H9 (cell line): ENCODE measurements at regions not wholly inside any gene's neighbourhood (a gene's known extent, or its start where the extent isn't known, plus 50 kb on each side); places are given as distances from the start of the nearest gene placed in this dataset.

Experiments used
- DNase-seq: peaks from one replicate; pipeline ENCODE4 v3.0.0-alpha.2; 2017
- H2AFZ ChIP-seq: one replicate; pipeline ENCODE4 v1.6.1; 2013; ENCODE audit warnings: mild to moderate bottlenecking, low read length, control low read depth, moderate library complexity
- H2AK5ac ChIP-seq: 2 replicates; pipeline ENCODE4 v1.6.1; 2013; ENCODE audit warnings: low read length, control low read depth, mixed read lengths; ENCODE audit not compliant: insufficient read length
- H2BK120ac ChIP-seq: one replicate; pipeline ENCODE4 v1.6.1; 2013; ENCODE audit warnings: low read depth, mild to moderate bottlenecking, low read length, control low read depth, inconsistent platforms; ENCODE audit not compliant: poor library complexity, severe bottlenecking
- H2BK12ac ChIP-seq: 2 replicates; pipeline ENCODE4 v1.6.1; 2013; ENCODE audit warnings: low read length, control low read depth, mixed read lengths, low read depth; ENCODE audit not compliant: insufficient read length
- H2BK15ac ChIP-seq: 2 replicates; pipeline ENCODE4 v1.6.1; 2013; ENCODE audit warnings: low read depth, low read length, control low read depth
- H2BK20ac ChIP-seq: one replicate; pipeline ENCODE4 v1.6.1; 2013; ENCODE audit warnings: low read depth, mild to moderate bottlenecking, low read length, control low read depth, inconsistent platforms; ENCODE audit not compliant: poor library complexity, severe bottlenecking
- H2BK5ac ChIP-seq: 2 replicates; pipeline ENCODE4 v1.6.1; 2013; ENCODE audit warnings: low read length, control low read depth, mixed read lengths; ENCODE audit not compliant: insufficient read length
- H3K14ac ChIP-seq: 2 replicates; pipeline ENCODE4 v1.6.1; 2013; ENCODE audit warnings: low read length, control low read depth; ENCODE audit not compliant: insufficient read depth
- H3K18ac ChIP-seq: 2 replicates; pipeline ENCODE4 v1.6.1; 2013; ENCODE audit warnings: low read depth, mild to moderate bottlenecking, mixed read lengths, low read length, control low read depth; ENCODE audit not compliant: insufficient read length
- H3K23ac ChIP-seq: 2 replicates; pipeline ENCODE4 v1.6.1; 2013; ENCODE audit warnings: low read length, control low read depth, mixed read lengths, low read depth; ENCODE audit not compliant: insufficient read length
- H3K23me2 ChIP-seq: 2 replicates; pipeline ENCODE4 v1.6.1; 2013; ENCODE audit warnings: low read depth, mild to moderate bottlenecking, mixed read lengths, low read length, control low read depth; ENCODE audit not compliant: insufficient read length, poor library complexity, severe bottlenecking
- H3K27ac ChIP-seq: 2 replicates; pipeline ENCODE4 v1.5.1; 2013; ENCODE audit warnings: low read length, control low read depth, mixed read lengths, low read depth; ENCODE audit not compliant: insufficient read length
- H3K27me3 ChIP-seq: 2 replicates; pipeline ENCODE4 v1.6.1; 2013; ENCODE audit warnings: low read length, control low read depth, inconsistent platforms; ENCODE audit not compliant: insufficient read depth
- H3K4ac ChIP-seq: 2 replicates; pipeline ENCODE4 v1.6.1; 2013; ENCODE audit warnings: low read depth, mild to moderate bottlenecking, control low read depth, inconsistent platforms, low read length, moderate library complexity
- H3K4me1 ChIP-seq: 2 replicates; pipeline ENCODE4 v1.6.1; 2013; ENCODE audit warnings: low read length, control low read depth, inconsistent platforms; ENCODE audit not compliant: insufficient read depth
- H3K4me2 ChIP-seq: 2 replicates; pipeline ENCODE4 v1.6.1; 2013; ENCODE audit warnings: low read length, control low read depth, mixed read lengths; ENCODE audit not compliant: insufficient read length, insufficient read depth
- H3K56ac ChIP-seq: 2 replicates; pipeline ENCODE4 v1.6.1; 2013; ENCODE audit warnings: low read depth, mild to moderate bottlenecking, mixed read lengths, low read length, control low read depth; ENCODE audit not compliant: insufficient read length
- H3K79me1 ChIP-seq: 2 replicates; pipeline ENCODE4 v1.6.1; 2013; ENCODE audit warnings: low read depth, mild to moderate bottlenecking, moderate library complexity, low read length, control low read depth, inconsistent platforms; ENCODE audit not compliant: insufficient read depth, poor library complexity, severe bottlenecking
- H3K79me2 ChIP-seq: 2 replicates; pipeline ENCODE4 v1.6.1; 2013; ENCODE audit warnings: low read length, control low read depth, inconsistent platforms; ENCODE audit not compliant: insufficient read depth
- H3K9ac ChIP-seq: 2 replicates; pipeline ENCODE4 v1.6.1; 2013; ENCODE audit warnings: low read length, control low read depth, mixed read lengths; ENCODE audit not compliant: insufficient read length; ENCODE audit errors: extremely low read depth
- H3K9me3 ChIP-seq: one replicate; pipeline ENCODE4 v1.6.1; 2013; ENCODE audit warnings: low read depth, low read length, inconsistent platforms; ENCODE audit not compliant: control insufficient read depth
- H3T11ph ChIP-seq: one replicate; pipeline ENCODE4 v1.6.1; 2013; ENCODE audit warnings: mild to moderate bottlenecking, low read length, control low read depth, inconsistent platforms
- H4K20me1 ChIP-seq: one replicate; pipeline ENCODE4 v1.6.1; 2013; ENCODE audit not compliant: control insufficient read depth, insufficient read length, insufficient read depth
- H4K5ac ChIP-seq: 2 replicates; pipeline ENCODE4 v1.6.1; 2013; ENCODE audit warnings: low read depth, mild to moderate bottlenecking, mixed read lengths, low read length, control low read depth; ENCODE audit not compliant: insufficient read length
- H4K8ac ChIP-seq: replicated peaks from 2 replicates; pipeline ENCODE4 v1.6.1; 2013; ENCODE audit warnings: low read length, control low read depth, mixed read lengths, low read depth; ENCODE audit not compliant: insufficient read length
- H4K91ac ChIP-seq: 2 replicates; pipeline ENCODE4 v1.6.1; 2013; ENCODE audit warnings: low read depth, mild to moderate bottlenecking, moderate library complexity, mixed read lengths, low read length, control low read depth; ENCODE audit not compliant: insufficient read length
- H3K27ac Mint-ChIP-seq, 3 experiments: 2 replicates in 2 of 3; 3 replicates in 1 of 3; pipeline ENCODE4 v1.8.0; 2020 to 2021; ENCODE audit warnings: mixed read lengths in 3 of 3, mild to moderate bottlenecking in 1 of 3, moderate library complexity in 1 of 3
- H3K27me3 Mint-ChIP-seq: 2 replicates; pipeline ENCODE4 v1.8.0; 2021; ENCODE audit warnings: low read depth, mild to moderate bottlenecking, moderate library complexity, mixed read lengths
- H3K36me3 Mint-ChIP-seq, 3 experiments: 2 replicates in 2 of 3; 3 replicates in 1 of 3; pipeline ENCODE4 v1.8.0; 2020 to 2021; ENCODE audit warnings: low read depth in 3 of 3, mixed read lengths in 3 of 3; ENCODE audit not compliant: insufficient read depth in 1 of 3
- H3K4me1 Mint-ChIP-seq, 2 experiments: 2 replicates each; pipeline ENCODE4 v1.8.0; 2020; ENCODE audit warnings: mixed read lengths in 2 of 2
- H3K4me3 Mint-ChIP-seq, 2 experiments: 2 replicates in 1 of 2; 3 replicates in 1 of 2; pipeline ENCODE4 v1.8.0; 2020 to 2021; ENCODE audit warnings: mild to moderate bottlenecking in 2 of 2, mixed read lengths in 2 of 2, moderate library complexity in 1 of 2
- H3K9me3 Mint-ChIP-seq, 2 experiments: 2 replicates in 1 of 2; 3 replicates in 1 of 2; pipeline ENCODE4 v1.8.0; 2020; ENCODE audit warnings: mild to moderate bottlenecking in 2 of 2, mixed read lengths in 2 of 2, moderate library complexity in 1 of 2
- CTCF ChIP-seq: fragments of 200-600 bp; sonication (generic); conservative IDR thresholded peaks from 3 replicates; pipeline ENCODE4 v1.8.0; 2021; ENCODE audit warnings: antibody characterized with exemption, mild to moderate bottlenecking
- WGBS: extraction: QIAGEN DNeasy Blood & Tissue Kit; methylation state at CpG from one replicate; pipeline ENCODE4 v1.1.7; 2013; ENCODE audit warnings: missing lambda C conversion rate, low lambda C conversion rate, mixed read lengths; ENCODE audit not compliant: insufficient read length; ENCODE audit errors: extremely low coverage; 5-methylcytosine and 5-hydroxymethylcytosine counted together

- no peak for TF ChIP-seq CTCF
- H3K79me1 ChIP-seq, result no peaks in the 10 kb centered on the region
- no CpG with 5 or more reads among the region's 7 CpGs for WGBS
- Mint-ChIP-seq H3K4me3 (no peak overlapping the region), H3K9me3 (peaks cover 10 to 16% of the 10 kb centered on the region in 2 experiments), H3K4me1 (peaks cover 4 to 6% of the 10 kb centered on the region in 2 experiments; a peak in 2 of 4 replicates), H3K36me3 (peaks cover 2 to 10% (median 5%) of the 10 kb centered on the region in 3 experiments; a peak in 6 of 7 replicates), H3K27ac (no peak overlapping the region), H3K27me3 (peaks cover 19% of the 10 kb centered on the region)
- H3K18ac ChIP-seq, result no peak overlapping the region
- H4K8ac ChIP-seq, result no peak overlapping the region
- H2BK5ac ChIP-seq, result no peak overlapping the region
- H3K23ac ChIP-seq, result no peak overlapping the region
- H2BK15ac ChIP-seq, result no peak overlapping the region
- H4K5ac ChIP-seq, result no peak overlapping the region
- no peak overlapping the region for H3K14ac ChIP-seq
- H4K91ac ChIP-seq, result no peak overlapping the region
- no peak overlapping the region for H2BK120ac ChIP-seq
- no peak overlapping the region for H3K4ac ChIP-seq
- no peaks in the 10 kb centered on the region for H3K4me1 ChIP-seq
- no peaks in the 10 kb centered on the region for H3K27me3 ChIP-seq
- peak; percentile 12 for DNase-seq
- H2AFZ ChIP-seq, result no peak overlapping the region
- no peak overlapping the region for H3T11ph ChIP-seq
- H3K9me3 ChIP-seq, result no peaks in the 10 kb centered on the region
- no peak overlapping the region for H3K56ac ChIP-seq
- H4K20me1 ChIP-seq, result no peaks in the 10 kb centered on the region
- no peak overlapping the region for H2BK12ac ChIP-seq
- no peaks in the 10 kb centered on the region for H3K23me2 ChIP-seq
- H3K27ac ChIP-seq, result no peak overlapping the region
- no peak overlapping the region for H2AK5ac ChIP-seq
- no peak overlapping the region for H3K9ac ChIP-seq
- no peak overlapping the region for H2BK20ac ChIP-seq
- no peak overlapping the region for H3K4me2 ChIP-seq
- H3K79me2 ChIP-seq, result no peaks in the 10 kb centered on the region
Observed at GRCh38 chr15:77851086-77851485, 218.4 kb upstream of the LINGO1 start.
